H1 (cell line): ENCODE measurements at regions not wholly inside any gene's neighbourhood (a gene's known extent, or its start where the extent isn't known, plus 50 kb on each side); places are given as distances from the start of the nearest gene placed in this dataset.

ENCODE experiments used
- CTCF ChIA-PET: fragments of 300-600 bp; sonication (Branson Sonifier 250); formaldehyde crosslinking; loops from one replicate; lab custom pipeline; 2021; ENCODE audit not compliant: partially characterized antibody; lab: Charles Lee
- POLR2A ChIA-PET: fragments of 300-600 bp; sonication (Branson Sonifier 250); formaldehyde crosslinking; loops from one replicate; lab custom pipeline; 2021; ENCODE audit warnings: inconsistent platforms; ENCODE audit not compliant: partially characterized antibody; lab: Charles Lee
- DNase-seq, 2 experiments: peaks; one replicate each; pipeline versions ENCODE4 v3.0.0 to v3.0.0-alpha.2; 2010 to 2022; ENCODE audit warnings: low spot score in 2 of 2, low read depth in 1 of 2, mixed read lengths in 1 of 2
- FAIRE-seq: peaks from 2 replicates; lab custom pipeline; 2011; peaks lifted over from hg19 to GRCh38; lab: Jason Lieb, UNC
- H2AFZ ChIP-seq: 2 replicates; pipeline ENCODE4 v1.8.1; 2012; ENCODE audit warnings: low read length, inconsistent platforms
- H2AK5ac ChIP-seq: 2 replicates; pipeline ENCODE4 v1.6.1; 2013; ENCODE audit warnings: low read depth, low read length
- H2BK120ac ChIP-seq: replicated peaks from 2 replicates; pipeline ENCODE3; 2013; ENCODE audit warnings: low read depth, low read length, inconsistent platforms
- H2BK12ac ChIP-seq: 2 replicates; pipeline ENCODE4 v1.6.1; 2013; ENCODE audit warnings: low read depth, low read length
- H2BK15ac ChIP-seq: 2 replicates; pipeline ENCODE4 v1.6.1; 2013; ENCODE audit warnings: low read length
- H2BK20ac ChIP-seq: 2 replicates; pipeline ENCODE4 v1.6.1; 2013; ENCODE audit warnings: low read length
- H2BK5ac ChIP-seq: 2 replicates; pipeline ENCODE4 v1.6.1; 2013; ENCODE audit warnings: low read depth, low read length
- H3K14ac ChIP-seq: 2 replicates; pipeline ENCODE4 v1.6.1; 2013; ENCODE audit warnings: inconsistent platforms; ENCODE audit not compliant: insufficient read length
- H3K18ac ChIP-seq: 2 replicates; pipeline ENCODE4 v1.6.1; 2013; ENCODE audit warnings: low read length; ENCODE audit errors: extremely low read depth
- H3K23ac ChIP-seq: 2 replicates; pipeline ENCODE4 v1.6.1; 2013; ENCODE audit warnings: inconsistent platforms; ENCODE audit not compliant: insufficient read length
- H3K23me2 ChIP-seq: 2 replicates; pipeline ENCODE4 v1.6.1; 2013; ENCODE audit warnings: low read depth, low read length
- H3K27ac ChIP-seq: 2 replicates; pipeline ENCODE4 v1.6.1; 2011; ENCODE audit warnings: low read depth, low read length, inconsistent platforms
- H3K27me3 ChIP-seq, 4 experiments: replicated peaks in 1 of 4; 1 replicate in 1 of 4; 2 replicates in 3 of 4; pipeline versions ENCODE4 v1.6.1 to v1.8.1; 2011 to 2013; ENCODE audit warnings: low read length in 3 of 4, mild to moderate bottlenecking in 3 of 4, inconsistent platforms in 2 of 4, mixed read lengths in 2 of 4, moderate library complexity in 1 of 4; ENCODE audit not compliant: control insufficient read depth in 3 of 4, insufficient read depth in 3 of 4; ENCODE audit errors: extremely low read depth in 1 of 4
- H3K36me3 ChIP-seq, 4 experiments: 2 replicates each; pipeline versions ENCODE4 v1.6.1 to v1.8.1; 2011 to 2013; ENCODE audit warnings: mild to moderate bottlenecking in 4 of 4, low read length in 3 of 4, moderate library complexity in 2 of 4, control low read depth in 1 of 4, inconsistent platforms in 1 of 4; ENCODE audit not compliant: insufficient read depth in 4 of 4, control insufficient read depth in 2 of 4
- H3K4ac ChIP-seq: replicated peaks from 2 replicates; pipeline ENCODE3; 2013; ENCODE audit warnings: low read length, low read depth, mixed read lengths, inconsistent platforms; ENCODE audit not compliant: insufficient read length
- H3K4me1 ChIP-seq, 4 experiments: replicated peaks in 1 of 4; 1 replicate in 1 of 4; 2 replicates in 3 of 4; pipeline versions ENCODE4 v1.6.1 to v1.8.1; 2011 to 2013; ENCODE audit warnings: low read length in 3 of 4, inconsistent platforms in 2 of 4, mixed read lengths in 1 of 4; ENCODE audit not compliant: insufficient read depth in 4 of 4, control insufficient read depth in 3 of 4
- H3K4me2 ChIP-seq, 2 experiments: 2 replicates each; pipeline versions ENCODE4 v1.6.1 to v1.8.1; 2011 to 2013; ENCODE audit warnings: low read depth in 2 of 2, low read length in 2 of 2, control low read depth in 1 of 2, inconsistent platforms in 1 of 2, mild to moderate bottlenecking in 1 of 2; ENCODE audit not compliant: insufficient read depth in 1 of 2
- H3K4me3 ChIP-seq, 4 experiments: fragments of 200-600, 300-600 bp in 1 of 4; sonication (generic), shearing (Covaris generic), sonication (Bioruptor Twin) in 1 of 4; 2 replicates each; pipeline versions ENCODE4 v1.5.1 to v1.8.1; 2011 to 2016; ENCODE audit warnings: low read length in 4 of 4, low read depth in 3 of 4, control low read depth in 2 of 4, inconsistent platforms in 2 of 4, mild to moderate bottlenecking in 2 of 4, mixed read lengths in 1 of 4, moderate library complexity in 1 of 4; ENCODE audit not compliant: insufficient read depth in 2 of 4; ENCODE audit errors: extremely low read depth in 1 of 4
- H3K56ac ChIP-seq: replicated peaks from 2 replicates; pipeline ENCODE3; 2013; ENCODE audit warnings: low read depth, mild to moderate bottlenecking, mixed read lengths, low read length, inconsistent platforms; ENCODE audit not compliant: insufficient read length
- H3K79me1 ChIP-seq: 2 replicates; pipeline ENCODE4 v1.6.1; 2013; ENCODE audit warnings: low read depth, low read length, control low read depth
- H3K79me2 ChIP-seq, 2 experiments: 2 replicates each; pipeline versions ENCODE4 v1.6.1 to v1.8.1; 2012 to 2013; ENCODE audit warnings: low read length in 2 of 2, mild to moderate bottlenecking in 2 of 2, inconsistent platforms in 1 of 2; ENCODE audit not compliant: insufficient read depth in 2 of 2, control insufficient read depth in 1 of 2
- H3K9ac ChIP-seq, 4 experiments: replicated peaks in 1 of 4; 1 replicate in 1 of 4; 2 replicates in 3 of 4; pipeline versions ENCODE4 v1.6.1 to v1.8.1; 2011 to 2013; ENCODE audit warnings: low read depth in 3 of 4, low read length in 3 of 4, control low read depth in 2 of 4, mild to moderate bottlenecking in 2 of 4, moderate library complexity in 2 of 4, inconsistent platforms in 1 of 4; ENCODE audit errors: extremely low read depth in 1 of 4
- H3K9me3 ChIP-seq, 2 experiments: 2 replicates each; pipeline versions ENCODE4 v1.6.1 to v1.8.1; 2012 to 2013; ENCODE audit warnings: mild to moderate bottlenecking in 2 of 2, moderate library complexity in 2 of 2, control low read depth in 1 of 2, inconsistent platforms in 1 of 2, low read depth in 1 of 2, low read length in 1 of 2, mixed read lengths in 1 of 2; ENCODE audit not compliant: insufficient read depth in 2 of 2
- H4K20me1 ChIP-seq, 2 experiments: replicated peaks in 1 of 2; 2 replicates each; pipeline versions ENCODE3 to v1.8.1; 2011 to 2013; ENCODE audit warnings: inconsistent platforms in 2 of 2, low read length in 2 of 2, mild to moderate bottlenecking in 1 of 2; ENCODE audit not compliant: insufficient read depth in 2 of 2, control insufficient read depth in 1 of 2
- H4K5ac ChIP-seq: 2 replicates; pipeline ENCODE4 v1.6.1; 2013; ENCODE audit warnings: low read length, low read depth, mixed read lengths, inconsistent platforms; ENCODE audit not compliant: insufficient read length
- H4K8ac ChIP-seq: 2 replicates; pipeline ENCODE4 v1.8.0; 2013; ENCODE audit warnings: mild to moderate bottlenecking, moderate library complexity, low read length, inconsistent platforms; ENCODE audit not compliant: insufficient read depth; ENCODE audit errors: extremely low read depth
- H4K91ac ChIP-seq: replicated peaks from 2 replicates; pipeline ENCODE3; 2013; ENCODE audit warnings: low read length, mixed read lengths, inconsistent platforms; ENCODE audit not compliant: insufficient read length
- BRCA1 ChIP-seq: IDR thresholded peaks from 2 replicates; pipeline ENCODE4 v1.6.1; 2012; ENCODE audit warnings: low read depth, low read length, improper control_type of control experiment
- FOSL1 ChIP-seq: IDR thresholded peaks from 2 replicates; pipeline ENCODE4 v1.6.1; 2011; ENCODE audit warnings: mild to moderate bottlenecking, low read depth, low read length, moderate library complexity; ENCODE audit not compliant: insufficient read depth
- GABPA ChIP-seq: IDR thresholded peaks from 2 replicates; pipeline ENCODE4 v1.6.1; 2011; ENCODE audit warnings: mild to moderate bottlenecking, low read length, moderate library complexity, borderline replicate concordance; ENCODE audit not compliant: insufficient read depth
- KDM1A ChIP-seq: fragments of 200-600, 300-600 bp; sonication (generic); IDR thresholded peaks from 2 replicates; pipeline ENCODE4 v1.7.1; 2016; ENCODE audit warnings: mild to moderate bottlenecking, low read length, borderline replicate concordance
- KDM4A ChIP-seq: IDR thresholded peaks from one replicate; pipeline ENCODE4 v1.7.1; 2012; ENCODE audit warnings: low read depth, mild to moderate bottlenecking, moderate library complexity, low read length, inconsistent platforms; ENCODE audit not compliant: severe bottlenecking
- NRF1 ChIP-seq: IDR thresholded peaks from 2 replicates; pipeline ENCODE4 v1.6.1; 2011; ENCODE audit warnings: mild to moderate bottlenecking, low read depth, low read length, improper control_type of control experiment
- RXRA ChIP-seq: IDR thresholded peaks from 2 replicates; pipeline ENCODE4 v1.6.1; 2011; ENCODE audit warnings: low read depth, mild to moderate bottlenecking, low read length, moderate library complexity; ENCODE audit not compliant: insufficient read depth
- SIX5 ChIP-seq: IDR thresholded peaks from 2 replicates; pipeline ENCODE4 v1.6.1; 2011; ENCODE audit warnings: mild to moderate bottlenecking, low read depth, low read length
- TAF7 ChIP-seq: optimal IDR thresholded peaks from 2 replicates; pipeline ENCODE3; 2011; ENCODE audit warnings: low read depth, mild to moderate bottlenecking, inconsistent platforms, low read length, moderate library complexity, borderline replicate concordance
- YY1 ChIP-seq: IDR thresholded peaks from 2 replicates; pipeline ENCODE4 v1.6.1; 2011; ENCODE audit warnings: low read depth, mild to moderate bottlenecking, low read length
- WGBS, 2 experiments: shearing (Covaris generic) in 1 of 2; methylation state at CpG; one replicate each; pipeline versions ENCODE4 v1.1.6 to v1.1.7; 2013 to 2015; ENCODE audit warnings: low lambda C conversion rate in 2 of 2, mixed read lengths in 2 of 2, inconsistent platforms in 1 of 2, low coverage in 1 of 2, missing lambda C conversion rate in 1 of 2; ENCODE audit not compliant: insufficient replicate concordance in 2 of 2, insufficient coverage in 1 of 2, insufficient read length in 1 of 2; ENCODE audit errors: extremely low coverage in 1 of 2, missing lambda C conversion rate in 1 of 2; 5-methylcytosine and 5-hydroxymethylcytosine counted together

DNA sequence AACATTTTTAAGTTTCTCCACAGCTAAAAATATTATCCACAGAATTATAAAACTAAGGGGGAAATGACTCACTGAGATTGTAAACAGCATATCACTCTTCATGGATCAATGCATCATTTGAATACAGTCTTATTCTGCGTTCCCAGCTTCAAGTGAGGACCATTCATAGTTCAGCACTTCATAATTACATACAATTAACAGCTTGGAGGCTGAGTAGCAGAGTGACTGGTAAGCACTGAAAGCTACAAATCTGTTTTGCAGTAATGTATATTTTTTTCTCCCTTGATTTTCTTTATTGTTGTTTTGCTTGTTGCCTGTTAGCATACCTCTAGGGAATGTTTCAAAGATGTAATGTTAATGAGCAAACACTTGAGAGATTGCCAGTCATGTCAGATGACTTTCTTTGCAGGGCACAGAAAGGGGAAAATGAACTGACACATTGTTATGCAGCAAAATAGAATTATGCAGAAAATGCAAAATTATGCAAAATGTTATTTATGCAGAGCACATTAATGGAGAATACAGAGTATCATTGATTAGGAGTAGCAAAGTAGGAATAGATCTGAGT lies 138.6 kb downstream of the RPS29 start:
- H2BK12ac ChIP-seq: no peak overlapping the region
- H4K91ac ChIP-seq: no peak overlapping the region
- ChIA-PET POLR2A (no interaction called here), CTCF (interaction anchor here (1.1 to 3.3 kb wide), 4 partner anchors 9 to 103 kb away, joined by 4 to 30 read pairs (median 6); no protein-coding TSS in a partner anchor)
- H3K18ac ChIP-seq: no peak overlapping the region
- no peak for DNase-seq
- no peak overlapping the region for H3K4me2 ChIP-seq
- H3K4ac ChIP-seq: no peak overlapping the region
- no peak overlapping the region for H3K14ac ChIP-seq
- no peak for FAIRE-seq
- peaks cover 0 to 12% (median 0%) of the 10 kb centered on the region in 4 experiments; a peak in 1 of 7 replicates for H3K4me1 ChIP-seq
- no peak overlapping the region for H2BK120ac ChIP-seq
- H2AFZ ChIP-seq: no peak overlapping the region
- H2BK15ac ChIP-seq: no peak overlapping the region
- no peaks in the 10 kb centered on the region for H3K79me1 ChIP-seq
- no peaks in the 10 kb centered on the region for H3K23me2 ChIP-seq
- H3K9me3 ChIP-seq: peaks cover 0 to 3% of the 10 kb centered on the region in 2 experiments; a peak in 2 of 4 replicates
- H2AK5ac ChIP-seq: no peak overlapping the region
- H3K23ac ChIP-seq: no peak overlapping the region
- no peak overlapping the region for H3K56ac ChIP-seq
- no peak overlapping the region for H2BK5ac ChIP-seq
- H3K4me3 ChIP-seq: no peak overlapping the region
- no peak overlapping the region for H2BK20ac ChIP-seq
- 93% methylated on average over 1 of the region's 1 CpG; no CpG with 5 or more reads in 1 of the 2 experiments for WGBS, 2 experiments
- H4K5ac ChIP-seq: no peak overlapping the region
- no peaks in the 10 kb centered on the region for H3K36me3 ChIP-seq
- H4K8ac ChIP-seq: no peak overlapping the region
- H3K27ac ChIP-seq: no peak overlapping the region
- H3K9ac ChIP-seq: no peak overlapping the region
- H3K27me3 ChIP-seq: no peaks in the 10 kb centered on the region
- H4K20me1 ChIP-seq: no peaks in the 10 kb centered on the region
- H3K79me2 ChIP-seq: no peaks in the 10 kb centered on the region
- no peak for TF ChIP-seq RXRA
- TF ChIP-seq SIX5: no peak
- TF ChIP-seq GABPA: no peak
- TF ChIP-seq KDM4A: no peak
- no peak for TF ChIP-seq BRCA1
- no peak for TF ChIP-seq KDM1A
- no peak for TF ChIP-seq YY1
- no peak for TF ChIP-seq FOSL1
- TF ChIP-seq TAF7: no peak
- no peak for TF ChIP-seq NRF1
